GM23338 (cell line): ENCODE measurements at regions not wholly inside any gene's neighbourhood (a gene's known extent, or its start where the extent isn't known, plus 50 kb on each side); places are given as distances from the start of the nearest gene placed in this dataset.

Experiments used
- ATAC-seq: fragments of 200-7000 bp; cut with Tn5 transposase; 3 replicates; pipeline ENCODE4 v1.9.1; 2020
- DNase-seq: peaks from one replicate; pipeline ENCODE4 v3.0.0-alpha.2; 2015; ENCODE audit warnings: low spot score
- H2AFZ ChIP-seq: fragments of 200-600 bp; sonication (generic); 2 replicates; pipeline ENCODE4 v1.8.0; 2016; ENCODE audit warnings: antibody characterized with exemption, mild to moderate bottlenecking, moderate library complexity
- H3F3A ChIP-seq: fragments of 200-600 bp; sonication (generic); replicated peaks from 2 replicates; pipeline ENCODE4 v1.8.0; 2017; ENCODE audit warnings: antibody characterized with exemption, mixed run types, low read depth
- H3K27ac ChIP-seq: fragments of 200-600 bp; sonication (generic); 2 replicates; pipeline ENCODE4 v1.6.1; 2016; ENCODE audit warnings: low read depth
- H3K27me3 ChIP-seq: fragments of 200-600 bp; sonication (generic); 2 replicates; pipeline ENCODE4 v1.8.0; 2016; ENCODE audit warnings: mild to moderate bottlenecking, mixed run types, moderate library complexity; ENCODE audit not compliant: insufficient read depth
- H3K36me3 ChIP-seq: fragments of 200-600 bp; sonication (generic); 2 replicates; pipeline ENCODE4 v1.8.0; 2016; ENCODE audit warnings: mild to moderate bottlenecking; ENCODE audit not compliant: insufficient read depth
- H3K4me1 ChIP-seq: fragments of 200-600 bp; sonication (generic); 2 replicates; pipeline ENCODE4 v1.8.0; 2016; ENCODE audit warnings: mild to moderate bottlenecking, moderate library complexity; ENCODE audit not compliant: insufficient read depth
- H3K4me2 ChIP-seq: fragments of 200-600 bp; sonication (generic); 2 replicates; pipeline ENCODE4 v1.7.1; 2017; ENCODE audit warnings: mixed run types
- H3K4me3 ChIP-seq: fragments of 200-600 bp; sonication (generic); 2 replicates; pipeline ENCODE4 v1.6.1; 2016; ENCODE audit warnings: mixed run types
- H3K79me2 ChIP-seq: fragments of 200-600 bp; sonication (generic); replicated peaks from 2 replicates; pipeline ENCODE4 v1.8.0; 2017; ENCODE audit warnings: mild to moderate bottlenecking; ENCODE audit not compliant: insufficient read depth
- H3K9me2 ChIP-seq: fragments of 200-600 bp; sonication (generic); 2 replicates; pipeline ENCODE4 v1.8.0; 2017; ENCODE audit not compliant: insufficient read depth
- H4K20me1 ChIP-seq: fragments of 200-600 bp; sonication (generic); replicated peaks from 2 replicates; pipeline ENCODE4 v1.8.0; 2017; ENCODE audit warnings: mild to moderate bottlenecking; ENCODE audit not compliant: insufficient read depth
- H3K27ac Mint-ChIP-seq: 2 replicates; pipeline ENCODE4 v1.8.0; 2020; ENCODE audit warnings: inconsistent platforms, mild to moderate bottlenecking, moderate library complexity, mixed read lengths
- H3K27me3 Mint-ChIP-seq: 3 replicates; pipeline ENCODE4 v1.8.0; 2022; ENCODE audit warnings: low read depth, mild to moderate bottlenecking, moderate library complexity, mixed read lengths, inconsistent platforms; ENCODE audit not compliant: insufficient read depth, poor library complexity
- H3K36me3 Mint-ChIP-seq: 3 replicates; pipeline ENCODE4 v1.8.0; 2021; ENCODE audit warnings: low read depth, mild to moderate bottlenecking, inconsistent platforms, moderate library complexity, mixed read lengths
- H3K4me1 Mint-ChIP-seq: 3 replicates; pipeline ENCODE4 v1.8.0; 2020; ENCODE audit warnings: mild to moderate bottlenecking, inconsistent platforms, mixed read lengths
- H3K4me3 Mint-ChIP-seq: 3 replicates; pipeline ENCODE4 v1.8.0; 2021; ENCODE audit warnings: moderate library complexity, mild to moderate bottlenecking, inconsistent platforms, mixed read lengths
- H3K9me3 Mint-ChIP-seq: 3 replicates; pipeline ENCODE4 v1.8.0; 2020; ENCODE audit warnings: moderate library complexity, mild to moderate bottlenecking, inconsistent platforms, mixed read lengths
- CREB1 ChIP-seq: fragments of 250-450 bp; sonication (Bioruptor Pico); IDR thresholded peaks from 2 replicates; pipeline ENCODE4 v1.5.0; 2020; ENCODE audit warnings: low read depth, mild to moderate bottlenecking, moderate library complexity
- ETS1 ChIP-seq: IDR thresholded peaks from 2 replicates; pipeline ENCODE4 v1.6.1; 2016; ENCODE audit warnings: antibody characterized with exemption
- EZH2phosphoT487 ChIP-seq: fragments of 200-600 bp; sonication (generic); IDR thresholded peaks from one replicate; pipeline ENCODE4 v1.8.1; 2018; ENCODE audit warnings: antibody characterized with exemption; ENCODE audit not compliant: unreplicated experiment
- JUNB ChIP-seq: IDR thresholded peaks from one replicate; pipeline ENCODE4 v1.6.1; 2016; ENCODE audit warnings: antibody characterized with exemption; ENCODE audit not compliant: unreplicated experiment
- REST ChIP-seq: IDR thresholded peaks from one replicate; pipeline ENCODE4 v1.6.1; 2018; ENCODE audit warnings: antibody characterized with exemption; ENCODE audit not compliant: unreplicated experiment
- STAT1 ChIP-seq: IDR thresholded peaks from one replicate; pipeline ENCODE4 v1.6.1; 2016; ENCODE audit warnings: antibody characterized with exemption; ENCODE audit not compliant: unreplicated experiment
- ZNF114 ChIP-seq: fragments of 250-450 bp; sonication (Bioruptor Pico); IDR thresholded peaks from 2 replicates; pipeline ENCODE4 v1.5.0; 2020; ENCODE audit warnings: mild to moderate bottlenecking, moderate library complexity
- TF ChIP-seq, protein P1 (sequence below): fragments of 250-450 bp; sonication (Bioruptor Pico); IDR thresholded peaks from 2 replicates; pipeline ENCODE4 v1.5.0; 2020; ENCODE audit warnings: mild to moderate bottlenecking, moderate library complexity

DNA sequence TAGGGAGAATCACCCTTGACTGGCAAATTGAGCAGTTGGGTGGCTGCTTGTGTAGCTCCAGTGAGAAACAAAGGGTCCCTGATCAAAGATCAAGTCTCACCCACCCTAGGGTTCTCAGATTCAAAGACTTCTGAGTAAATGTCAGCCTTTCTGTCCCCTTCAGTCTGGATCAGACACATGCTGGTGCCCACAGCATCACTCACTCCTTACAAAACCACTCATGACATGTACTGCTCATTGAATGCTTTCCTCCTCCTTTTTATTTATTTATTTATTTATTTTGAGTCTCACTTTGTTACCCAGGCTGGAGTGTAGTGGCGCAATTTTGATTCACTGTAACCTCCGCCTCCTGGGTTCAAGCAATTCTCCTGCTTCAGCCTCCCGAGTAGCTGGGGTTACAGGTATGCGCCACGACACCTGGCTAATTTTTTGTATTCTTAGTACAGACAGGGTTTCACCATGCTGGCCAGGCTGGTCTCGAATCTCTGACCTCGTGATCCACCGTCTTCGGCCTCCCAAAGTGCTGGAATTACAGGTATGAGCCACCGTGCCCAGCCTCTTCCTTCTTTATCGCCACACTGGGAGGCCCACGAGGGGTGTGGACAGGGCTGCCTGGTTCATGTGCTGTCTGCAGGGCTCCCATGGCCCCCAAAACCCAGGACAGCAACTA lies 462.0 kb upstream of the MAF start (continued):
- TF ChIP-seq REST (no peak), EZH2phosphoT487 (no peak), ETS1 (no peak), JUNB (no peak)

GRCh38 chr16:80060470-80060869 lies 459.9 kb upstream of the MAF start:
- TF ChIP-seq, protein P1, sequence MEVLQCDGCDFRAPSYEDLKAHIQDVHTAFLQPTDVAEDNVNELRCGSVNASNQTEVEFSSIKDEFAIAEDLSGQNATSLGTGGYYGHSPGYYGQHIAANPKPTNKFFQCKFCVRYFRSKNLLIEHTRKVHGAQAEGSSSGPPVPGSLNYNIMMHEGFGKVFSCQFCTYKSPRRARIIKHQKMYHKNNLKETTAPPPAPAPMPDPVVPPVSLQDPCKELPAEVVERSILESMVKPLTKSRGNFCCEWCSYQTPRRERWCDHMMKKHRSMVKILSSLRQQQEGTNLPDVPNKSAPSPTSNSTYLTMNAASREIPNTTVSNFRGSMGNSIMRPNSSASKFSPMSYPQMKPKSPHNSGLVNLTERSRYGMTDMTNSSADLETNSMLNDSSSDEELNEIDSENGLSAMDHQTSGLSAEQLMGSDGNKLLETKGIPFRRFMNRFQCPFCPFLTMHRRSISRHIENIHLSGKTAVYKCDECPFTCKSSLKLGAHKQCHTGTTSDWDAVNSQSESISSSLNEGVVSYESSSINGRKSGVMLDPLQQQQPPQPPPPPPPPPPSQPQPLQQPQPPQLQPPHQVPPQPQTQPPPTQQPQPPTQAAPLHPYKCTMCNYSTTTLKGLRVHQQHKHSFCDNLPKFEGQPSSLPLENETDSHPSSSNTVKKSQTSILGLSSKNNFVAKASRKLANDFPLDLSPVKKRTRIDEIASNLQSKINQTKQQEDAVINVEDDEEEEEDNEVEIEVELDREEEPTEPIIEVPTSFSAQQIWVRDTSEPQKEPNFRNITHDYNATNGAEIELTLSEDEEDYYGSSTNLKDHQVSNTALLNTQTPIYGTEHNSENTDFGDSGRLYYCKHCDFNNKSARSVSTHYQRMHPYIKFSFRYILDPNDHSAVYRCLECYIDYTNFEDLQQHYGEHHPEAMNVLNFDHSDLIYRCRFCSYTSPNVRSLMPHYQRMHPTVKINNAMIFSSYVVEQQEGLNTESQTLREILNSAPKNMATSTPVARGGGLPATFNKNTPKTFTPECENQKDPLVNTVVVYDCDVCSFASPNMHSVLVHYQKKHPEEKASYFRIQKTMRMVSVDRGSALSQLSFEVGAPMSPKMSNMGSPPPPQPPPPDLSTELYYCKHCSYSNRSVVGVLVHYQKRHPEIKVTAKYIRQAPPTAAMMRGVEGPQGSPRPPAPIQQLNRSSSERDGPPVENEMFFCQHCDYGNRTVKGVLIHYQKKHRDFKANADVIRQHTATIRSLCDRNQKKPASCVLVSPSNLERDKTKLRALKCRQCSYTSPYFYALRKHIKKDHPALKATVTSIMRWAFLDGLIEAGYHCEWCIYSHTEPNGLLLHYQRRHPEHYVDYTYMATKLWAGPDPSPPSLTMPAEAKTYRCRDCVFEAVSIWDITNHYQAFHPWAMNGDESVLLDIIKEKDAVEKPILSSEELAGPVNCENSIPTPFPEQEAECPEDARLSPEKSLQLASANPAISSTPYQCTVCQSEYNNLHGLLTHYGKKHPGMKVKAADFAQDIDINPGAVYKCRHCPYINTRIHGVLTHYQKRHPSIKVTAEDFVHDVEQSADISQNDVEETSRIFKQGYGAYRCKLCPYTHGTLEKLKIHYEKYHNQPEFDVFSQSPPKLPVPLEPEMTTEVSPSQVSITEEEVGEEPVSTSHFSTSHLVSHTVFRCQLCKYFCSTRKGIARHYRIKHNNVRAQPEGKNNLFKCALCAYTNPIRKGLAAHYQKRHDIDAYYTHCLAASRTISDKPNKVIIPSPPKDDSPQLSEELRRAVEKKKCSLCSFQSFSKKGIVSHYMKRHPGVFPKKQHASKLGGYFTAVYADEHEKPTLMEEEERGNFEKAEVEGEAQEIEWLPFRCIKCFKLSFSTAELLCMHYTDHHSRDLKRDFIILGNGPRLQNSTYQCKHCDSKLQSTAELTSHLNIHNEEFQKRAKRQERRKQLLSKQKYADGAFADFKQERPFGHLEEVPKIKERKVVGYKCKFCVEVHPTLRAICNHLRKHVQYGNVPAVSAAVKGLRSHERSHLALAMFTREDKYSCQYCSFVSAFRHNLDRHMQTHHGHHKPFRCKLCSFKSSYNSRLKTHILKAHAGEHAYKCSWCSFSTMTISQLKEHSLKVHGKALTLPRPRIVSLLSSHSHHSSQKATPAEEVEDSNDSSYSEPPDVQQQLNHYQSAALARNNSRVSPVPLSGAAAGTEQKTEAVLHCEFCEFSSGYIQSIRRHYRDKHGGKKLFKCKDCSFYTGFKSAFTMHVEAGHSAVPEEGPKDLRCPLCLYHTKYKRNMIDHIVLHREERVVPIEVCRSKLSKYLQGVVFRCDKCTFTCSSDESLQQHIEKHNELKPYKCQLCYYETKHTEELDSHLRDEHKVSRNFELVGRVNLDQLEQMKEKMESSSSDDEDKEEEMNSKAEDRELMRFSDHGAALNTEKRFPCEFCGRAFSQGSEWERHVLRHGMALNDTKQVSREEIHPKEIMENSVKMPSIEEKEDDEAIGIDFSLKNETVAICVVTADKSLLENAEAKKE (CRISPR knock-in tag), result no peak
- TF ChIP-seq STAT1 (no peak), ZNF114 (CRISPR knock-in tag) (no peak), ETS1 (no peak), EZH2phosphoT487 (no peak), CREB1 (CRISPR knock-in tag) (no peak)
- Mint-ChIP-seq H3K36me3 (no peaks in the 10 kb centered on the region), H3K4me3 (no peak overlapping the region), H3K4me1 (peaks cover 6% of the 10 kb centered on the region; the same call in 2 of the 3 replicates), H3K27ac (no peak overlapping the region), H3K27me3 (peaks cover 4% of the 10 kb centered on the region), H3K9me3 (no peaks in the 10 kb centered on the region)
- H3K4me1 ChIP-seq, result 0 out of 2 replicates have a peak, but pooled peaks cover 4% of the 10 kb centered on the region
- no peaks in the 10 kb centered on the region for H3K9me2 ChIP-seq
- no peak overlapping the region for H3K4me2 ChIP-seq
- no peak for DNase-seq
- H3K36me3 ChIP-seq, result no peaks in the 10 kb centered on the region
- no peak overlapping the region for H2AFZ ChIP-seq
- H3K4me3 ChIP-seq, result no peak overlapping the region
- H3K79me2 ChIP-seq, result no peaks in the 10 kb centered on the region
- H4K20me1 ChIP-seq, result no peaks in the 10 kb centered on the region
- ATAC-seq, result no peak
- H3K27me3 ChIP-seq, result no peaks in the 10 kb centered on the region
- no peaks in the 10 kb centered on the region for H3F3A ChIP-seq
- no peak overlapping the region for H3K27ac ChIP-seq
